ENCODE measurements at regions not wholly inside any gene's neighbourhood (a gene's known extent, or its start where the extent isn't known, plus 50 kb on each side); places are given as distances from the start of the nearest gene placed in this dataset.

GRCh38 chr3:31349001-31349748, 183.6 kb upstream of the STT3B start:
- Histone ChIP-seq H3K9me3 (ENCODE audit: control insufficient read depth in 1 of 2, insufficient read depth in 1 of 2, low read depth in 1 of 2, low read length in 2 of 2) (no peaks in the 10 kb centered on the region), H3K4me2 (ENCODE audit: low read length) (no peak overlapping the region), H3K9ac (ENCODE audit: low read length) (no peak overlapping the region), H3K4me1 (ENCODE audit: control insufficient read depth in 1 of 2, insufficient read depth in 2 of 2, low read length in 2 of 2) (no peaks in the 10 kb centered on the region), H2AFZ (ENCODE audit: low read depth, low read length, poor library complexity, severe bottlenecking) (no peak overlapping the region), H3K79me2 (ENCODE audit: insufficient read depth, low read length) (no peaks in the 10 kb centered on the region), H3K9me2 (ENCODE audit: insufficient read depth) (no peaks in the 10 kb centered on the region), H3K27ac (ENCODE audit: low read depth, low read length) (no peak overlapping the region), H3K27me3 (ENCODE audit: insufficient read depth, low read length) (no peaks in the 10 kb centered on the region), H4K20me1 (ENCODE audit: insufficient read depth) (no peaks in the 10 kb centered on the region), H3K36me3 (ENCODE audit: control insufficient read depth in 1 of 2, insufficient read depth in 2 of 2, low read length in 2 of 2) (no peaks in the 10 kb centered on the region), H3K4me3 (replicated peaks in 1 of 2; ENCODE audit: low read depth in 1 of 2, low read length in 2 of 2) (no peak overlapping the region)
- intact Hi-C loops (cut with micrococcal nuclease), result loop anchor here (5.0 kb wide), 1 partner anchor 438 kb away; no protein-coding TSS in a partner anchor
- no peak for ATAC-seq
- DNase-seq (ENCODE audit: low read depth, low spot score), result no peak
- ChIA-PET POLR2A (interaction anchor here (0.6 kb wide), 1 partner anchor 27 kb away, joined by 3 read pairs; no protein-coding TSS in a partner anchor), RAD21 (ENCODE audit: low non-redundant PET in 1 of 2, low total read pairs in 2 of 2, uncharacterized antibody in 2 of 2, unreplicated experiment in 2 of 2) (no interaction called here), CTCF (no interaction called here)
- BruUV-seq (replicated peaks), result no TSS peak
- TF ChIP-seq POLR2AphosphoS5 (IDR thresholded peaks at IDR 0.05; ENCODE audit: low read depth, low read length), result no peak
- no peak for TF ChIP-seq SRF (IDR thresholded peaks at IDR 0.05; ENCODE audit: low read depth)
- TF ChIP-seq REST (IDR thresholded peaks at IDR 0.05; ENCODE audit: low read depth), result no peak
- no peak for TF ChIP-seq ZNF274 (IDR thresholded peaks at IDR 0.05; ENCODE audit: low read depth, low read length)
- no peak for TF ChIP-seq SIN3A (IDR thresholded peaks at IDR 0.05; ENCODE audit: low read depth)
- no peak for TF ChIP-seq CEBPB (IDR thresholded peaks at IDR 0.05; ENCODE audit: low read depth)
- no peak for TF ChIP-seq EZH2 (IDR thresholded peaks at IDR 0.05)

All from HCT116 (cell line).